Fibroblast of mammary gland (primary cell): ENCODE measurements at regions not wholly inside any gene's neighbourhood (a gene's known extent, or its start where the extent isn't known, plus 50 kb on each side); places are given as distances from the start of the nearest gene placed in this dataset.

Experiments used
- DNase-seq: peaks from one replicate; pipeline ENCODE4 v3.0.0-alpha.2; 2010; ENCODE audit warnings: low read depth
- H3K4me3 ChIP-seq: 2 replicates; pipeline ENCODE4 v1.5.1; 2011; ENCODE audit warnings: low read depth, mild to moderate bottlenecking, low read length, moderate library complexity; ENCODE audit not compliant: control insufficient read depth
- CTCF ChIP-seq: conservative IDR thresholded peaks from 2 replicates; pipeline ENCODE4 v1.5.1; 2011; ENCODE audit warnings: low read depth, low read length, inconsistent platforms; ENCODE audit not compliant: control insufficient read depth, insufficient read depth

GRCh38 chr11:92295175-92296137, 70.8 kb downstream of the FAT3 start:
- DNase-seq: peak; percentile 40

GRCh38 chr11:92296138-92296515, 71.5 kb downstream of the FAT3 start:
- H3K4me3 ChIP-seq: no peak overlapping the region
- no peak for TF ChIP-seq CTCF
- peak; percentile 25 for DNase-seq

More at GRCh38 chr11:92295175-92296137, 70.8 kb downstream of the FAT3 start:
- no peak overlapping the region for H3K4me3 ChIP-seq
- no peak for TF ChIP-seq CTCF

GRCh38 chr11:92297567-92298553, 73.2 kb downstream of the FAT3 start:
- TF ChIP-seq CTCF: no peak
- peak; percentile 13 for DNase-seq
- no peak overlapping the region for H3K4me3 ChIP-seq

- no peak for TF ChIP-seq CTCF
Measured at GRCh38 chr11:92300876-92301275, 76.3 kb downstream of the FAT3 start.

GRCh38 chr11:92302770-92303169, 78.2 kb downstream of the FAT3 start:
- no peak for TF ChIP-seq CTCF
- DNase-seq: no peak

More at GRCh38 chr11:92300876-92301275, 76.3 kb downstream of the FAT3 start:
- H3K4me3 ChIP-seq: no peak overlapping the region
- no peak for DNase-seq

GRCh38 chr11:92304271-92304670, 79.7 kb downstream of the FAT3 start:
- no peak for TF ChIP-seq CTCF

More at GRCh38 chr11:92302770-92303169, 78.2 kb downstream of the FAT3 start:
- H3K4me3 ChIP-seq: no peak overlapping the region

More at GRCh38 chr11:92304271-92304670, 79.7 kb downstream of the FAT3 start:
- DNase-seq: no peak
- H3K4me3 ChIP-seq: no peak overlapping the region
